ENCODE measurements at regions not wholly inside any gene's neighbourhood (a gene's known extent, or its start where the extent isn't known, plus 50 kb on each side); places are given as distances from the start of the nearest gene placed in this dataset.

- no peak for DNase-seq
Measured at GRCh38 chr5:180411948-180412347, 58.8 kb upstream of the GFPT2 start.

GRCh38 chr5:180414176-180414575 lies 61.0 kb upstream of the GFPT2 start:
- no peak for DNase-seq

DNA sequence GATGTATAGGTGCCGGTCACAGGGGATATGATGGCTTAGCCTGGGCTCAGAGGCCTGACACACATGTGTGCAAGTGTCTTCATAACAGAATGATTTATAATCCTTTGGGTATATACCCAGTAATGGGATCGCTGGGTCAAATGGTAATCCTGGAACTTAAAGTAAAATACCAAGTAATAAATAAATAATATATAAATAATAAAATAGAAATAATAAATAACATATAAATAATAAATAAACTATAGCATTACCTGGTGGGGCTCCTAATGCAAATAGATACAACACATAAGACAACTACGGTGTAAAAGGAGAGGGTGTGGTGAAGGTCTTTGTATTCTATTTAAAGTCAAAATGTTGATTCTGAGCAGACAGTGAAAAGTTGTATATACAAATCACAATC lies 68.5 kb upstream of the GFPT2 start:
- DNase-seq: no peak

- DNase-seq: peak; percentile 49
Measured at GRCh38 chr5:180423133-180423532, 70.0 kb upstream of the GFPT2 start.

GRCh38 chr5:180423598-180423997 lies 70.5 kb upstream of the GFPT2 start:
- peak; percentile 67 for DNase-seq

DNA sequence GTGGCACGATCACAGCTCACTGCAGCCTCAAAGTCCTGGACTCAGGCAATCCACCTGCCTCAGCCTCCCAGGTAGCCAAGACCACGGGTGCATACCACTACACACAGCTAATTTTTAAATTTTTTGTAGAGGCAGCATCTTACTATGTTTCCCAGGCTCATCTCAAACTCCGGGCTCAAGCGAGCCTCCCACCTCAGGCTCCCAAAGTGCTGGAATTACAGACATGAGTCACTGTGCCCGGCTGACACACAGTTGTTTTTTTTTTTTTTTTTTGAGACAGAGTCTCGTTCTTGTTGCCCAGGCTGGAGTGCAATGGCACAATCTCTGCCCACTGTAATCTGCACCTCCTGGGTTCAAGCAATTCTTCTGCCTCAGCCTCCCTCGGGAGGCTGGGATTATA lies 70.1 kb upstream of the CNOT6 start:
- peak; percentile 11 for DNase-seq

GRCh38 chr5:180428598-180428997 lies 65.6 kb upstream of the CNOT6 start:
- DNase-seq: no peak

GRCh38 chr5:180431932-180432331 lies 62.2 kb upstream of the CNOT6 start:
- DNase-seq: no peak

DNA sequence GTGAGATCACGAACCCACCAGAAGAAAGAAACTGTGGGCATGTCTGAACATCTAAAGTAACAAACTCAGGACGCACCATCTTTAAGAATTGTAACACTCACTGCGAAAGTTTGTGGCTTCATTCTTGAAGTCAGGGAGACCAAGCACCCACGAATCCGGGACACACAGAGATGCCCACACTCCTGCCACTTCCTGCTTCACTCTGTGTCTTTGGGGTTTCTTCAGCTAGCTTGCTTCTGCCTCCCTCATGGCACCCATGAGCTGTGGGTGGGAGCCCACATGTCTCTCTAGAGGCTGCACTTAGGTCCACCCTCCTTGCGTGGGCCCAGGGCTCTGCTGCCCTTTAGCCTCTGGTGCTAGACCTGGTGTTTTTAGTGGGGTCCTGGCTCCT lies 61.2 kb upstream of the CNOT6 start:
- DNase-seq: no peak

DNA sequence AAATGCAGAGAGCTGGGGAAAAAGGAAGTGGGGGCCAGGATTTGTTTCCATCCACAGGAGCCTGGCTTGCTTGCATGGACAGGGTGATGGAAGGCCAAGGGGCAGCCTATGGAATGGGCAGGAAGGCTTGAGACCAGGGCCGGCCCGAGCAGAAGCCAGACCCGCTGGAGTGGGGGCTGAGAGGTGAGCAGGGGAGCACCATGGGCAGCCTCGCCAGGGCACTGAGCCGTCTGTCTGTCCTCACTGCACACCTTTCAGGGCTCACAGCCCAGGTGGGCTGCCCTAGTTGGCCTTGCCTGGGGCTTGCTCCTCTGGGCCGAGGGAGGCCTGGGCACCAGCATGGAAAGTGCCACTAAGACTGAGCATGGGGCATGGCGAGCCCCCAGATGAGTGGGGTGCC lies 58.6 kb upstream of the CNOT6 start:
- no peak for DNase-seq

DNA sequence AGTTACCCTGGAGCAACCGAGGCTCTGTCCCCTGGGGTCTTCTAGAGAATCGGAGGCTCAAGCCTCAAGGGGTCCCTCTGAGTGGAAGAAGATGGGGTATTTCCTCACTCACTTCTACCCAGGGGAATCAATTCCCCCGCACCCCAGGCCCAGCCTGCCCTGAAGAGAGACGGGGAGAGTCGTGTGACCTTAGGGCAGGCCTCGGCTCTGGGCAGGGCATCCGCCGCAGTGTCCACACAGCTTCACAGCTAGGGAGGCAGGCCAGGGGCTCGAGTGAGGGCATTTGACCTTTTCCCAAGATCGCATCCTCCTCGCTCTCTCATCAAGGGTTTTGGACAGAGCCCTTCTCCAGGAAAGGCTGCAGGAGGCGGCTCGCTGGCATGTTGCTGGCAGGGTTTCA lies 57.9 kb upstream of the CNOT6 start:
- no peak for DNase-seq

- no peak for DNase-seq
Measured at GRCh38 chr5:180436936-180437335, 57.2 kb upstream of the CNOT6 start.

DNA sequence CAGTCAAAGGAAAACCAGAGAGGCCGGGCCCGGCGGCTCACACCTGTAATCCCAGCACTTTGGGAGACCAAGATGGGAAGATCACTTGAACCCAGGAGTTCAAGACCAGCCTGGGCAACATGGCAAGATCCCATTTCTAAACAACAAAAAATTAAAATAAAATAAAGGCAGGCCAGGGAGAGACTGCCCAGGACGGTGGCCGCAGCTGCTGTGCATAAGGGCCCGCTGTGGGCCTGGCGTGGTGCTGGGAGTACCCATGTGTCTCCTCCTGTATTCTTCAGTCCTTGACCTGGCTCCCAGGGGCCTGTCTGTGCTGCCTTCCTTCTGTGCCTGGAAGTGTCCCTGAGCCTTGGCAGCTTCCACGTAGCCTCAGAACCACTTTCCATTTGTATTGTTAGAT lies 56.8 kb upstream of the CNOT6 start:
- no peak for DNase-seq

DNA sequence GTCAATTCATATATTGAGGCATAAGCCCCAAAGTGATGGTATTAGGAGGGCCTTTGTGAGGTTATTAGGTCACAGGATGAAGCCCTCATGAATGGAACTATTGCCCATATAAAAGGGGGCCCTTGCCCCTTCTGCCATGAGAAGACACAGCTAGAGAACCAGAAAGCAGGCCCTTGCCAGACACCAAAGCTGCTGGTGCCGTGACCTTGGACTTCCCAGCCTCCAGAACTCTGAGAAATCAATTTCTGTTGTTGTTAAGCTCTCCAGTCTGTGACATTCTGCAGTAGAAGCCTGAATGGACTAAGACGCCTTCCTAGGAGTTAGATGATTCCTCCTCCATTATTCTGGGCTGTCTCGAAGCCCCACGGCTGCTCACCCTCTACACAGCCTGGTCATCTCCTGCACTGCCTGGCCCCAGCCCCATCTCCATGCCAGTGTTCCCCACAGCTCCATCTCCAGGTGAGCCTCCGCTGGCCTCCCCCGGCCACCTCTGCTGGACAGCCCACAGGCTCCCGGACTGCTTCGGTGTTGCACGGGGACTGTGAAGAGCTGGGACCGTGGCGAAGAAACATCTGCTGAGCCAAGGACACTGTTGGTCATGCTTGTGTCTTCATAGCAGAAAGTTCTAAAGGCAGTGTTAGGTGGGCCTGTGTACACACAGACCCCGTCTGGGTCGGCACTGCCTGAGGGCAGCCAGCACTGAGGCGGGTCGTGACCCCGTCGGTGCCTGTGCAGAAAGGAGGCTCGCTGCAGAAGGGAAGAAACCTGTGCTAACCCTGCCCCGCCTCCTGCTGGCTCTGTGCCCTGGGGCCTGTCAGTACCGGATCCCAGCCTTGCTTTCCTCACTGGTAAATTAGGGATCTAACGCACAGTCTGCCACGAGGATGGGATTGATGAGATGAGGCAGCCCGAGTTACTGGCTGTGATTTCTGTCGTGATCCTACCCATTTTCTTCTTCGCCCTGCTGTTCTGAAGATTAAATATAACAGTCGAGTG lies 55.1 kb upstream of the CNOT6 start:
- DNase-seq: no peak

DNA sequence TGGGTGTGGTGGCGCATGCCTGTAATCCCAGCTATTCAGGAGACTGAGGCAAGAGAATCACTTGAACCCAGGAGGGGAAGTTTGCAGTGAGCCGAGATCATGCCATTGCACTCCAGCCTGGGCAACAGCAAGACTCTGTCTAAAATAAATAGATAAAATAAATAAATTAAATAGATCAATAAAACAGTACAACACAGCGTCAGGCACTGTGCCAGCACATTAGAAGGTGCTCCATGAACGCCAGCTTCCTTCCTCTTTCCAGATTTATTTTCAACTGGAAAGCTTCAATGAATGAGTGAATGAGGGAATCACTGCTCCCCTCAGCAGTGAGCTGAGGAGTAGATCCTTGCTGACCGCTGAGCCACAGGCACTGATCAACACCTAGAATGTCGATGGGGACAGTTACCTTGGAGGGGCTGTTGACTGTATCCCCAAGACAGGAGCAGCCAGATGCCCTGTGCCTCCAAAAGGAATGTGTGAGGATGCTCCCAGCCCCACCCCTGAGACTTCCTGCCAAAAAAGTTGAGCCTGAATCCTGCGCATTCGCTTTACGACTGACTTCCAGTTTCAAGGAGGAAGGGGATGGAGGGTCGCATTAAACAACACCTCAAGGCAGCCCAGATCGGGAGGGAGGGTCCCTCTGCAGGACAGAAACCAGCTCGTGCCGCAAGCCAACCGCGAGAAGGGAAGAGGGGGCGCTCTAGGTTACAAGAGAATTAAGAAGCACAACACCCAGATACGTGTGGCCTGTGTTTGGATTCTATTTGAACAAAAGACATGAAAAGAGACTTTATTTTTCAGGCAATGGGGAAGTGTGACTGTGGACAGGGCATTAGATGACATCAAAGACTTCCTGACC lies 54.0 kb upstream of the CNOT6 start:
- DNase-seq: no peak

GRCh38 chr5:180441564-180442051 lies 52.6 kb upstream of the CNOT6 start:
- DNase-seq: no peak
